ENCODE measurements at regions not wholly inside any gene's neighbourhood (a gene's known extent, or its start where the extent isn't known, plus 50 kb on each side); places are given as distances from the start of the nearest gene placed in this dataset.

DNA sequence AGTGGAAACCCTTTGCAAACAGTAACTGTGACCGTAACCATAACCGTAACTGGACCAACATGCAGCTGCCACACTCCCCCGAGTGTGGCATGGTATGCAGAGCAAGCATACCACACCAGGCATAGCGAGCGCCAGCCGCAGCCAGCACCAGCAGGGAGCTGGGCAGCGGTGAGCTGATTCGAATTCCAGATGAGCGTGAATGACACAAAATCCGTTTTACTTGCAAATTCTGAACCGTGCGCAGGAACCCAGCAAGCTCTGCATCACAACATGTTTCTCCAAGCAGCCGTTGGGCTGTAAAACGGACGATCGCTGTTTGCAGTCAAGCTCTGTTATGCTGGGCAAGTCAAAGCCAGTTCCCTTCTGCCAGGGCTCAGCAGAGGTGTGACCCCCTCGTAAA lies 111.1 kb downstream of the OAT start:
- Histone ChIP-seq H3K4ac (ENCODE audit: low read length) (no peak overlapping the region), H4K8ac (ENCODE audit: low read depth, low read length) (no peak overlapping the region), H2BK120ac (ENCODE audit: low read depth, low read length) (no peak overlapping the region), H3K27me3 (ENCODE audit: control insufficient read depth in 3 of 3, insufficient read depth in 3 of 3, low read depth in 1 of 3, low read length in 3 of 3) (peaks cover 0 to 3% (median 0%) of the 10 kb centered on the region in 3 experiments), H3K4me1 (ENCODE audit: control insufficient read depth in 2 of 2, insufficient read depth in 1 of 2, low read depth in 1 of 2, low read length in 2 of 2) (no peaks in the 10 kb centered on the region), H3K23ac (ENCODE audit: low read depth, low read length, poor library complexity) (no peak overlapping the region), H4K91ac (ENCODE audit: low read depth, low read length, poor library complexity) (no peak overlapping the region), H3K36me3 (replicated peaks in 1 of 2; ENCODE audit: control insufficient read depth in 2 of 2, insufficient read depth in 2 of 2, low read length in 2 of 2) (no peaks in the 10 kb centered on the region), H2BK12ac (ENCODE audit: low read length) (no peak overlapping the region), H3K27ac (replicated peaks; ENCODE audit: low read length) (no peak overlapping the region), H3K79me1 (ENCODE audit: low read depth, low read length) (no peaks in the 10 kb centered on the region), H3K4me3 (ENCODE audit: low read length in 2 of 2) (no peak overlapping the region), H2BK15ac (ENCODE audit: low read length) (peak overlapping the region; percentile 38), H2AK5ac (ENCODE audit: low read depth, low read length) (no peak overlapping the region), H3K9me3 (replicated peaks in 1 of 2; ENCODE audit: control insufficient read depth in 2 of 2, insufficient read depth in 1 of 2, low read depth in 1 of 2, low read length in 2 of 2) (no peaks in the 10 kb centered on the region), H3K18ac (ENCODE audit: low read length) (peak overlapping the region; percentile 44), H3K4me2 (ENCODE audit: insufficient read depth, low read length, poor library complexity, severe bottlenecking) (no peak overlapping the region), H3K9ac (ENCODE audit: low read depth, low read length, poor library complexity) (no peak overlapping the region), H2BK5ac (ENCODE audit: low read length) (no peak overlapping the region), H2AFZ (ENCODE audit: low read length) (no peak overlapping the region), H3K14ac (ENCODE audit: low read length) (peak overlapping the region; percentile 59)
- no peak for DNase-seq (ENCODE audit: low spot score)
- no CpG with 5 or more reads among the region's 17 CpGs for WGBS, 2 donors (ENCODE audit: extremely low coverage in 2 of 2, insufficient read length in 2 of 2, insufficient replicate concordance in 1 of 2)

DNA sequence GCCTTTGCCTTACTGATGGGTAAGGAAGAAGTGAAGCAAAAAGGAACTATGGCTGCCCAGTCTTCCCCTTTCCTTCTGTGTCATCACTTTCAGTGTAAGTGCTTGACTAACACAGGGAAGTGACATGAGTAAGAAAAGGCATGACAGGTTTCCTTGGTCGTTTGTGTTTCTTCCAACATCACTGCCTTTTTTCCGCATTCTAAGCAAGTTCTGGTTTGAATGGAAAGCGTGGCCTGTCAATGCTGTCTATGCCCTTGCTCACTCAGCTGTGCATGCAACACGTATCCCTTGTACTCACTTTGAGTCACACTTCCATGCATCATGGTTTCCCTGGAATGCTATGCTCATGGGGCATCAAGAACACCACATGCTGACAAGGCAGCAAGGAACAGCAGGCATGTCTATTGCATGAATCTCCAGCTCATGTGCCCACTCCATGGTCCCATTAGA lies 111.8 kb downstream of the OAT start:
- Histone ChIP-seq H2BK120ac (ENCODE audit: low read depth, low read length) (no peak overlapping the region), H3K27ac (replicated peaks; ENCODE audit: low read length) (no peak overlapping the region), H3K4me1 (ENCODE audit: control insufficient read depth in 2 of 2, insufficient read depth in 1 of 2, low read depth in 1 of 2, low read length in 2 of 2) (no peaks in the 10 kb centered on the region), H3K36me3 (replicated peaks in 1 of 2; ENCODE audit: control insufficient read depth in 2 of 2, insufficient read depth in 2 of 2, low read length in 2 of 2) (no peaks in the 10 kb centered on the region), H2BK12ac (ENCODE audit: low read length) (peak overlapping the region; percentile 66), H3K4me2 (ENCODE audit: insufficient read depth, low read length, poor library complexity, severe bottlenecking) (no peak overlapping the region), H3K14ac (ENCODE audit: low read length) (no peak overlapping the region), H4K91ac (ENCODE audit: low read depth, low read length, poor library complexity) (no peak overlapping the region), H4K8ac (ENCODE audit: low read depth, low read length) (no peak overlapping the region), H2BK15ac (ENCODE audit: low read length) (no peak overlapping the region), H2AFZ (ENCODE audit: low read length) (no peak overlapping the region), H3K9ac (ENCODE audit: low read depth, low read length, poor library complexity) (no peak overlapping the region), H3K4ac (ENCODE audit: low read length) (no peak overlapping the region), H3K23ac (ENCODE audit: low read depth, low read length, poor library complexity) (peak overlapping the region; percentile 76), H3K4me3 (ENCODE audit: low read length in 2 of 2) (no peak overlapping the region), H3K18ac (ENCODE audit: low read length) (no peak overlapping the region), H2AK5ac (ENCODE audit: low read depth, low read length) (no peak overlapping the region), H2BK5ac (ENCODE audit: low read length) (no peak overlapping the region), H3K9me3 (replicated peaks in 1 of 2; ENCODE audit: control insufficient read depth in 2 of 2, insufficient read depth in 1 of 2, low read depth in 1 of 2, low read length in 2 of 2) (no peaks in the 10 kb centered on the region), H3K27me3 (ENCODE audit: control insufficient read depth in 3 of 3, insufficient read depth in 3 of 3, low read depth in 1 of 3, low read length in 3 of 3) (no peaks in the 10 kb centered on the region), H3K79me1 (ENCODE audit: low read depth, low read length) (no peaks in the 10 kb centered on the region)
- no peak for DNase-seq (ENCODE audit: low spot score)
- WGBS, 2 donors (ENCODE audit: extremely low coverage in 2 of 2, insufficient read length in 2 of 2, insufficient replicate concordance in 1 of 2) = no CpG with 5 or more reads among the region's 4 CpGs

DNA sequence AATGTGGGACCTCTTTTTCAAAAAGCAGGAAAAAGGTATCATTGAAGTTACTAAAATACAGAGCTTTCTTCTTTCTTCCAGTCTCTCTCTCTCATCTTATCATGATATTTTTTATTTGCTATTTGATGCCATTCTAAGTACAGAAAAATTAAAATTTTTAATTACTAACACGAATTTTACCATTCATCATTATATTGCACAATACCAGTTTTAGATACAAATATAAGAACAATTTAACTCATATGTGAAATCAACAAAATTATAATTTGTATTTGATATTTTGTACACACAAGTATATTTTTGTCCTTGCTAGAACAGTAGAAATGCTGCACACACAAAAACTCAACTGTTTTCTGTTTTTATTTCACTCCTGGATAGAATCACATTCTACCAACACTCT lies 112.2 kb downstream of the OAT start:
- H2BK15ac ChIP-seq (ENCODE audit: low read length) = no peak overlapping the region
- no peaks in the 10 kb centered on the region for H3K4me1 ChIP-seq (ENCODE audit: control insufficient read depth in 2 of 2, insufficient read depth in 1 of 2, low read depth in 1 of 2, low read length in 2 of 2)
- no peak for DNase-seq (ENCODE audit: low spot score)
- H2AFZ ChIP-seq (ENCODE audit: low read length) = no peak overlapping the region
- no peaks in the 10 kb centered on the region for H3K27me3 ChIP-seq (ENCODE audit: control insufficient read depth in 3 of 3, insufficient read depth in 3 of 3, low read depth in 1 of 3, low read length in 3 of 3)
- no peak overlapping the region for H3K27ac ChIP-seq (replicated peaks; ENCODE audit: low read length)
- no peak overlapping the region for H3K18ac ChIP-seq (ENCODE audit: low read length)
- no peak overlapping the region for H2BK120ac ChIP-seq (ENCODE audit: low read depth, low read length)
- H3K79me1 ChIP-seq (ENCODE audit: low read depth, low read length) = no peaks in the 10 kb centered on the region
- no peak overlapping the region for H3K9ac ChIP-seq (ENCODE audit: low read depth, low read length, poor library complexity)
- no peak overlapping the region for H3K4me2 ChIP-seq (ENCODE audit: insufficient read depth, low read length, poor library complexity, severe bottlenecking)
- no peak overlapping the region for H3K23ac ChIP-seq (ENCODE audit: low read depth, low read length, poor library complexity)
- H3K14ac ChIP-seq (ENCODE audit: low read length) = no peak overlapping the region
- H4K8ac ChIP-seq (ENCODE audit: low read depth, low read length) = no peak overlapping the region
- no peak overlapping the region for H3K4me3 ChIP-seq (ENCODE audit: low read length in 2 of 2)
- no peak overlapping the region for H4K91ac ChIP-seq (ENCODE audit: low read depth, low read length, poor library complexity)
- H3K36me3 ChIP-seq (replicated peaks in 1 of 2; ENCODE audit: control insufficient read depth in 2 of 2, insufficient read depth in 2 of 2, low read length in 2 of 2) = no peaks in the 10 kb centered on the region
- H2BK12ac ChIP-seq (ENCODE audit: low read length) = no peak overlapping the region
- no CpG with 5 or more reads among the region's 1 CpG for WGBS, 2 donors (ENCODE audit: extremely low coverage in 2 of 2, insufficient read length in 2 of 2, insufficient replicate concordance in 1 of 2)
- H3K9me3 ChIP-seq (replicated peaks in 1 of 2; ENCODE audit: control insufficient read depth in 2 of 2, insufficient read depth in 1 of 2, low read depth in 1 of 2, low read length in 2 of 2) = peaks cover 0 to 2% of the 10 kb centered on the region in 2 donors
- no peak overlapping the region for H3K4ac ChIP-seq (ENCODE audit: low read length)
- H2AK5ac ChIP-seq (ENCODE audit: low read depth, low read length) = no peak overlapping the region
- no peak overlapping the region for H2BK5ac ChIP-seq (ENCODE audit: low read length)

DNA sequence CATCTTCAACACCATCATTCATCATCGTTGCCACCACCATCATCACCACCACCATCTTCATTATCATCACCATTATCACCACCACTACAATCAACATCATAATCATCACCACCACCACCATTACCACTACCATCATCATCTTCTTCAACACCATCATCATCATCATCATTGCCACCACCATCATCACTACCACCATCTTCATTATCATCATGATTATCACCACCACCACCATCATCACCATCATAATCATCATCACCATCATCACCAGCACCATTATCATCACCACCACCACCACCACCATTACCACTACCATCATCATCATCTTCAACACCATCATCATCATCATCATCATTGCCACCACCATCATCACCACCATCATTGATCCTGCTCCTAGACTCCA lies 112.7 kb downstream of the OAT start:
- H4K91ac ChIP-seq (ENCODE audit: low read depth, low read length, poor library complexity) = peak overlapping the region; percentile 20
- H2BK5ac ChIP-seq (ENCODE audit: low read length) = no peak overlapping the region
- no peaks in the 10 kb centered on the region for H3K27me3 ChIP-seq (ENCODE audit: control insufficient read depth in 3 of 3, insufficient read depth in 3 of 3, low read depth in 1 of 3, low read length in 3 of 3)
- H3K36me3 ChIP-seq (replicated peaks in 1 of 2; ENCODE audit: control insufficient read depth in 2 of 2, insufficient read depth in 2 of 2, low read length in 2 of 2) = no peaks in the 10 kb centered on the region
- H3K4me2 ChIP-seq (ENCODE audit: insufficient read depth, low read length, poor library complexity, severe bottlenecking) = no peak overlapping the region
- H2BK120ac ChIP-seq (ENCODE audit: low read depth, low read length) = no peak overlapping the region
- no peak overlapping the region for H3K23ac ChIP-seq (ENCODE audit: low read depth, low read length, poor library complexity)
- no peak overlapping the region for H3K4ac ChIP-seq (ENCODE audit: low read length)
- H2BK15ac ChIP-seq (ENCODE audit: low read length) = no peak overlapping the region
- 100% methylated on average over 1 of the region's 1 CpG for WGBS, 2 donors (ENCODE audit: extremely low coverage in 2 of 2, insufficient read length in 2 of 2, insufficient replicate concordance in 1 of 2)
- H2BK12ac ChIP-seq (ENCODE audit: low read length) = no peak overlapping the region
- H3K4me3 ChIP-seq (ENCODE audit: low read length in 2 of 2) = no peak overlapping the region
- H2AK5ac ChIP-seq (ENCODE audit: low read depth, low read length) = no peak overlapping the region
- peaks cover 0 to 6% of the 10 kb centered on the region in 2 donors for H3K9me3 ChIP-seq (replicated peaks in 1 of 2; ENCODE audit: control insufficient read depth in 2 of 2, insufficient read depth in 1 of 2, low read depth in 1 of 2, low read length in 2 of 2)
- no peak overlapping the region for H3K14ac ChIP-seq (ENCODE audit: low read length)
- no peak overlapping the region for H2AFZ ChIP-seq (ENCODE audit: low read length)
- no peak overlapping the region for H3K18ac ChIP-seq (ENCODE audit: low read length)
- no peak overlapping the region for H3K27ac ChIP-seq (replicated peaks; ENCODE audit: low read length)
- no peak overlapping the region for H4K8ac ChIP-seq (ENCODE audit: low read depth, low read length)
- no peaks in the 10 kb centered on the region for H3K79me1 ChIP-seq (ENCODE audit: low read depth, low read length)
- no peaks in the 10 kb centered on the region for H3K4me1 ChIP-seq (ENCODE audit: control insufficient read depth in 2 of 2, insufficient read depth in 1 of 2, low read depth in 1 of 2, low read length in 2 of 2)
- H3K9ac ChIP-seq (ENCODE audit: low read depth, low read length, poor library complexity) = no peak overlapping the region
- no peak for DNase-seq (ENCODE audit: low spot score)

All from neuronal stem cell (in vitro differentiated cells).